GM19035 (cell line): ENCODE measurements at regions not wholly inside any gene's neighbourhood (a gene's known extent, or its start where the extent isn't known, plus 50 kb on each side); places are given as distances from the start of the nearest gene placed in this dataset.

Experiments
- ATAC-seq: cut with Tn5 transposase; IDR thresholded peaks from one replicate; pipeline ENCODE4 v1.9.1; 2021; ENCODE audit not compliant: unreplicated experiment

DNA sequence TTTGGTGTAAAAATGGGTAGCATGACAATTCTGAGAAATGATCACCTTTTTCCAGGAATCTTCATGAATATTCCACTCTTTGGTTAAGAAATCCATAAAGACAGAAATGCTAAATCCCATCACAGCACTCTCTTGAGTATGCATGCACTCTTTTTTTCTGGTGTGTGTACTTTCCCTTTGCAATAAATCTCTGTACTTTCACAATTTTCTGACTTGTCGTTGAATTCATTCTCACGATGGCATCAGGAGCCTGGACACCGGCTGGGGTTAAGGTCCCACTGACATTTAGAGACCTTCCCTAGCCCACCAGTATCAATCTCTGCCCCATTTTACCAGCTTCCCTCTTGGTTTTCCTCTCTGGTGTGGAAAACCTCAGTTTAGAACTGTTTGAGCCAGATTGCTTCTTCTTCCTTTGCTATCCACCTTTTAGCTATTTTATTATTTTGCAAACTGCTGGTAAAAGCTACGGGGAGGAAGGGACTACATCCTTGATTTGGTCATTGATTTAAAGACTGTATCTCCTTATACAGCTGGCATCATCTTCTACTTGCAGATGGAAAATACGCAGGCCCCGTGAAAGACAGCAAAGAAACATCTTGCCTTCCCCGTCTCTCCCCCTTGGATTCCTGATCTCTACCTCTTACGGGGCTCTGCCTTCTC is 59.9 kb upstream of the ZFR start:
- no peak for ATAC-seq

DNA sequence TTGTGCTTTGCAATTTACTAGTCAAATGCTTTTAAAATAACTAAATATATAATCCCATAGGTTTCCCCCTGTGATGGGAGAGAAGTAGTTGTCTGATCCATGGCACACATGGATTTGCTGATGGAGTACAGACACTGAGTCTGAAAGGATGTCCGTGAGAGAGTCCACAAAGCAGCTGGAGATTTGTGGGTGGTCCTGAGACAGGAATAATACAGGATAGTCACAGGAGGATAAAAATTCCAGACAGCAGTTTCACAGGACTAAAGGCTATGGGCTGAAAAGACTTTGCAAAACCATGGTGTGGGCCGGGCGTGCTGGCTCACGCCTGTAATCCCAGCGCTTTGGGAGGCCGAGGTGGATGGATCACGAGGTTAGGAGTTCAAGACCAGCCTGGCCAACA is 58.7 kb upstream of the ZFR start:
- no peak for ATAC-seq

- no peak for ATAC-seq
These were observed 56.8 kb upstream of the ZFR start for GRCh38 chr5:32501071-32502002.

DNA sequence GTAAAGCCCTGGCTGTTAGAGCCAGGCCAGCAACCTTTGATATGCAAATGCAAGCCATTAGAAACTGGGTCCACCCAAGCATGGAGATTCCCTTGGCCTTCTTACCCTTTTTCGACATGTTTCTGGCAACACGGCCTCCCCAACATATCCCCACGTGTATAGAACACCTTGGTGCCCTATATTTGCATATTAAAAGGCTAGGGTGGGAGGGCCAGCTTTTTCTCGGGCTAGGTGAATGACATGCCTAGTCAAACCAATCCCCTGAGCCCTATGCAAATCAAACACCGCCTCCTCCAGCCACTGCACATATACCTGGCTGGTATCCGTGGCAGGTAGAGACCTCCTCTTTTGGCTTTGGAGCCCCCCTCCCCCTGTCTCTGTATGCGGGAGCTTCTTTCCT is 55.6 kb upstream of the ZFR start:
- no peak for ATAC-seq

GRCh38 chr5:32499261-32499660 is 54.7 kb upstream of the ZFR start:
- no peak for ATAC-seq

- ATAC-seq: no peak
These were observed 53.9 kb upstream of the ZFR start for GRCh38 chr5:32498484-32498883.

DNA sequence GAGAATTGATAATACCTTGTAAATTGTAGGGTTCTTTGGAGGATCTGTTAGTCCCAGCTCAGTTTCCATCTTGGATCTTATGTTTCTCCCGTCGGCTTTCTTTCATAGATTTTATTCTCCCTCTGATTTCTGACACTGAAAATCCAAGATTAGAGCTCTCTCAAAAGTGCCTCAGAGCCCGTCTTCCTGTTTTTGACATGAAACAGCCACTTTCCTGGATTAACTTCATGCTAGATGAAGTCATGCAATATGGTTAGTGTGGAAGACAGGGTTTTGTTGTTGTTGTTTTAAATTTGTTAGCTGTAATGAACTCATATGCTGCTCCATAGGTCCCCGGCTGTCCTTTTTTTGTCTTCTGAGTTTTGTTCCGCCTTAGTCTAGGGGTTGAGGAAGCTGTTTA is 51.6 kb upstream of the ZFR start:
- ATAC-seq: no peak

GRCh38 chr5:32494827-32495226 is 50.3 kb upstream of the ZFR start:
- no peak for ATAC-seq
